Neuronal stem cell (in vitro differentiated cells): ENCODE measurements at regions not wholly inside any gene's neighbourhood (a gene's known extent, or its start where the extent isn't known, plus 50 kb on each side); places are given as distances from the start of the nearest gene placed in this dataset.

Experiments used
- DNase-seq: peaks from one replicate; pipeline ENCODE4 v3.0.0-alpha.2; 2013; ENCODE audit warnings: low spot score
- H2AFZ ChIP-seq: one replicate; pipeline ENCODE4 v1.6.1; 2013; ENCODE audit warnings: mild to moderate bottlenecking, low read length, inconsistent platforms
- H2AK5ac ChIP-seq: 2 replicates; pipeline ENCODE4 v1.6.1; 2013; ENCODE audit warnings: low read depth, mild to moderate bottlenecking, inconsistent platforms, low read length, moderate library complexity, mixed read lengths
- H2BK120ac ChIP-seq: 2 replicates; pipeline ENCODE4 v1.6.1; 2013; ENCODE audit warnings: low read depth, mild to moderate bottlenecking, inconsistent platforms, low read length, moderate library complexity, mixed read lengths
- H2BK12ac ChIP-seq: one replicate; pipeline ENCODE4 v1.6.1; 2013; ENCODE audit warnings: low read length, inconsistent platforms
- H2BK15ac ChIP-seq: 2 replicates; pipeline ENCODE4 v1.6.1; 2013; ENCODE audit warnings: mild to moderate bottlenecking, low read length, inconsistent platforms, mixed read lengths
- H2BK5ac ChIP-seq: one replicate; pipeline ENCODE4 v1.6.1; 2013; ENCODE audit warnings: inconsistent platforms, mild to moderate bottlenecking, low read length, moderate library complexity
- H3K14ac ChIP-seq: one replicate; pipeline ENCODE4 v1.6.1; 2013; ENCODE audit warnings: low read length, inconsistent platforms
- H3K18ac ChIP-seq: 2 replicates; pipeline ENCODE4 v1.6.1; 2013; ENCODE audit warnings: low read length, inconsistent platforms
- H3K23ac ChIP-seq: 2 replicates; pipeline ENCODE4 v1.6.1; 2013; ENCODE audit warnings: low read depth, mild to moderate bottlenecking, mixed read lengths, low read length, inconsistent platforms; ENCODE audit not compliant: poor library complexity
- H3K27ac ChIP-seq: replicated peaks from 3 replicates; pipeline ENCODE4 v1.5.1; 2013; ENCODE audit warnings: low read length, inconsistent platforms
- H3K27me3 ChIP-seq, 3 experiments: 2 replicates each; pipeline ENCODE4 v1.6.1; 2013; ENCODE audit warnings: low read length in 3 of 3, mild to moderate bottlenecking in 2 of 3, inconsistent platforms in 1 of 3, low read depth in 1 of 3, mixed read lengths in 1 of 3, moderate library complexity in 1 of 3; ENCODE audit not compliant: control insufficient read depth in 3 of 3, insufficient read depth in 3 of 3
- H3K36me3 ChIP-seq, 2 donors: replicated peaks in 1 of 2; 2 replicates each; pipeline ENCODE4 v1.6.1; 2013; ENCODE audit warnings: low read length in 2 of 2; ENCODE audit not compliant: control insufficient read depth in 2 of 2, insufficient read depth in 2 of 2
- H3K4ac ChIP-seq: 2 replicates; pipeline ENCODE4 v1.6.1; 2013; ENCODE audit warnings: inconsistent platforms, mild to moderate bottlenecking, low read length, moderate library complexity
- H3K4me1 ChIP-seq, 2 donors: 1 replicate in 1 of 2; 2 replicates in 1 of 2; pipeline ENCODE4 v1.6.1; 2013; ENCODE audit warnings: low read length in 2 of 2, low read depth in 1 of 2; ENCODE audit not compliant: control insufficient read depth in 2 of 2, insufficient read depth in 1 of 2
- H3K4me2 ChIP-seq: one replicate; pipeline ENCODE4 v1.6.1; 2013; ENCODE audit warnings: mild to moderate bottlenecking, low read length, inconsistent platforms; ENCODE audit not compliant: insufficient read depth, poor library complexity, severe bottlenecking
- H3K4me3 ChIP-seq, 2 donors: 2 replicates each; pipeline ENCODE4 v1.5.1; 2013; ENCODE audit warnings: low read length in 2 of 2, mild to moderate bottlenecking in 2 of 2, inconsistent platforms in 1 of 2, moderate library complexity in 1 of 2
- H3K79me1 ChIP-seq: one replicate; pipeline ENCODE4 v1.6.1; 2013; ENCODE audit warnings: low read depth, mild to moderate bottlenecking, inconsistent platforms, low read length, moderate library complexity
- H3K9ac ChIP-seq: one replicate; pipeline ENCODE4 v1.6.1; 2013; ENCODE audit warnings: mild to moderate bottlenecking, low read depth, low read length, inconsistent platforms; ENCODE audit not compliant: poor library complexity
- H3K9me3 ChIP-seq, 2 donors: replicated peaks in 1 of 2; 2 replicates each; pipeline versions ENCODE3 to v1.6.1; 2013; ENCODE audit warnings: low read length in 2 of 2, mild to moderate bottlenecking in 2 of 2, inconsistent platforms in 1 of 2, low read depth in 1 of 2, mixed read lengths in 1 of 2, moderate library complexity in 1 of 2; ENCODE audit not compliant: control insufficient read depth in 2 of 2, insufficient read depth in 1 of 2
- H4K8ac ChIP-seq: one replicate; pipeline ENCODE4 v1.6.1; 2013; ENCODE audit warnings: low read depth, mild to moderate bottlenecking, inconsistent platforms, low read length, moderate library complexity
- H4K91ac ChIP-seq: one replicate; pipeline ENCODE4 v1.6.1; 2013; ENCODE audit warnings: low read length, low read depth, mild to moderate bottlenecking, inconsistent platforms; ENCODE audit not compliant: poor library complexity
- WGBS, 2 donors: extraction: QIAGEN DNeasy Blood & Tissue Kit; methylation state at CpG; one replicate each; pipeline ENCODE4 v1.1.7; 2013; ENCODE audit warnings: missing lambda C conversion rate in 2 of 2, mixed read lengths in 1 of 2; ENCODE audit not compliant: insufficient read length in 2 of 2, insufficient replicate concordance in 1 of 2; ENCODE audit errors: extremely low coverage in 2 of 2; 5-methylcytosine and 5-hydroxymethylcytosine counted together

DNA sequence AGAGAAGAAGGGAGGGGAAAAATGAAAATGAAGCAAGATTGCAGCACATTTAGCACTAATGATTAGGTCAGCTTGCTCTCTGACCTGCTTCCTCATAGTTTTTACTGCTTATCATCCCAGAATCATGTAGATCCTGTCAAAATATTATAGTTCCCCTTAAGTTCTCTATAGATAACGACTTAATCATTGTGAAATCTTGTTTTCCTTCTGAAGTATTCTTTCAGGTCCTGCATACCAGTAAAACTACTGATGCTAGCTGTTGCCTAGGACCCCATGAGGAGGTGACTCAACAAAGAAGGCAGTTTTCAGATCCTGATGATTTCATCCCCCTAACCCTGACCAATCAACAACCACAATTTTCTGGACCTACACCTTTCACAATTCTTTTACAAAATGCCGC, 1131.7 kb downstream of the SLITRK5 start:
- H2BK15ac ChIP-seq, result no peak overlapping the region
- H3K79me1 ChIP-seq, result no peaks in the 10 kb centered on the region
- no CpG with 5 or more reads among the region's 2 CpGs for WGBS, 2 donors
- no peak overlapping the region for H2BK12ac ChIP-seq
- no peak overlapping the region for H2AK5ac ChIP-seq
- H3K27ac ChIP-seq, result no peak overlapping the region
- no peak for DNase-seq
- H3K4me2 ChIP-seq, result no peak overlapping the region
- H3K23ac ChIP-seq, result no peak overlapping the region
- no peak overlapping the region for H3K4me3 ChIP-seq
- no peak overlapping the region for H3K18ac ChIP-seq
- H4K91ac ChIP-seq, result no peak overlapping the region
- no peaks in the 10 kb centered on the region for H3K36me3 ChIP-seq
- H3K9ac ChIP-seq, result no peak overlapping the region
- no peaks in the 10 kb centered on the region for H3K27me3 ChIP-seq
- no peak overlapping the region for H2BK5ac ChIP-seq
- H3K9me3 ChIP-seq, result no peaks in the 10 kb centered on the region
- H3K4me1 ChIP-seq, result no peaks in the 10 kb centered on the region
- no peak overlapping the region for H4K8ac ChIP-seq
- H3K14ac ChIP-seq, result no peak overlapping the region
- H2AFZ ChIP-seq, result no peak overlapping the region
- H2BK120ac ChIP-seq, result no peak overlapping the region
- H3K4ac ChIP-seq, result no peak overlapping the region

DNA sequence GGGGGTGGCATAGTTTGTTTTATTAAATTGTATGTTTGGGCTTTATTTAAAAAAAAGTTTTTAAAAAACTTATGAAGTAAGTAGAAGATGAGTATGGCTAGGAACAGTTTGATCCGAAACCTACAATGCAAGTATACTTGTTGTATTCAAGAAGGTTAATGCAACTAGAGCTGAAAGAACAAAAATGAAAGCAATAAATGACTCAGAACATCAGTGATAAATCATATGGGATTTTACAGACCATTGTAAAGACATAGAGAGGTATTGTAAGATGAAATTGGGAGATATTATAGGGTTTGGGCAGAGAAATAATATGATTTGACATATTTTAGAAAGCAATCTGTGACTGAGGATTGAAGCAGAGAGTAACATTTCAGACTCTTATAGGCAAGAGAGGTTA, 1135.3 kb downstream of the SLITRK5 start:
- Histone ChIP-seq H4K8ac (no peak overlapping the region), H3K4ac (no peak overlapping the region), H2AFZ (no peak overlapping the region), H3K36me3 (no peaks in the 10 kb centered on the region), H3K4me2 (no peak overlapping the region), H3K23ac (no peak overlapping the region), H3K4me3 (no peak overlapping the region), H4K91ac (no peak overlapping the region), H3K18ac (no peak overlapping the region), H3K14ac (no peak overlapping the region), H2AK5ac (no peak overlapping the region), H2BK5ac (no peak overlapping the region), H2BK120ac (no peak overlapping the region), H3K4me1 (no peaks in the 10 kb centered on the region), H2BK12ac (no peak overlapping the region), H3K79me1 (no peaks in the 10 kb centered on the region), H2BK15ac (no peak overlapping the region), H3K9me3 (peaks cover 0 to 5% of the 10 kb centered on the region in 2 donors), H3K27me3 (peaks cover 0 to 2% (median 0%) of the 10 kb centered on the region in 3 experiments), H3K27ac (no peak overlapping the region), H3K9ac (no peak overlapping the region)
- DNase-seq, result no peak
- no CpG with 5 or more reads among the region's 1 CpG for WGBS, 2 donors

DNA sequence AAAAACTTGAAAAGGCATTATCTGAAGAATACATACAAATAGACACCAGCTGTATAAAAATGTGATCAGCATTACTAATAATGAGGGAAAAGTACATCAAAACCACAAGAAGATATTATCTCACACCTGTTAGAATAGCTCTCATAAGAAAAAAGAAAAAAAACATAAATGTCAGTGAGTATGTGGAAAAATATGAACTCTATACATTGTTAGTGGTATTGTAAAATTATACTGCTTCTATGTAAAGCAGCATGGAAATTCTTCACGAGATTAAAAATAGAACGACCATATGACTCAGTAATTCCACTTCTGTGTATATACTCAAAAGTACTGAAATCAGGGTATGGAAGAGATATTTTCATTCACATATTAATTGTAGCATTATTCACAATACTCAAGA, 1146.4 kb downstream of the SLITRK5 start:
- Histone ChIP-seq H3K4me1 (no peaks in the 10 kb centered on the region), H3K9me3 (no peaks in the 10 kb centered on the region), H2BK15ac (no peak overlapping the region), H3K27ac (no peak overlapping the region), H2BK120ac (no peak overlapping the region), H3K9ac (no peak overlapping the region), H3K4me2 (no peak overlapping the region), H4K91ac (no peak overlapping the region), H3K14ac (no peak overlapping the region), H3K18ac (no peak overlapping the region), H4K8ac (no peak overlapping the region), H2BK5ac (no peak overlapping the region), H3K36me3 (no peaks in the 10 kb centered on the region), H3K27me3 (no peaks in the 10 kb centered on the region), H3K79me1 (no peaks in the 10 kb centered on the region), H3K4ac (no peak overlapping the region), H3K4me3 (no peak overlapping the region), H2BK12ac (no peak overlapping the region), H2AK5ac (no peak overlapping the region), H3K23ac (no peak overlapping the region), H2AFZ (no peak overlapping the region)
- no peak for DNase-seq
- no CpG with 5 or more reads among the region's 2 CpGs for WGBS, 2 donors

DNA sequence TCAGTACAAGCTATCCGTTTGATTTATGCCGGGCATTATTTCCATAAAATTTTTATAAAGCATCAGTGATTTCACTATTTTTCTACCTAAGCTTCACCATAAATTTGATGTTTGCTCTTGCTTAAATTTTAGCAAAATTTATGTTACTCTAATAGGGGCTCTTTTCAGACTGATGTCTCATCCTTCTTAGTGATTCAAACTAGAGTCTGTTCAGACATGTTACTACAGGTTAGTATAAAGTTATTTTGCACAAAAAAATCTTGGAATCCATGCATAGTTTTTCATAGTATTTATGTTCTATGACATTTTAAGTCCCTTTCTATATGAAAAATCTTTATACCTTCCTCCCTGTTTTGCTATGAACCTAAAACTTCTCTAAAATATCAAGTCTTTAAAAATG, 1151.9 kb downstream of the SLITRK5 start:
- Histone ChIP-seq H3K4me2 (no peak overlapping the region), H2BK12ac (no peak overlapping the region), H3K36me3 (no peaks in the 10 kb centered on the region), H2BK120ac (no peak overlapping the region), H3K14ac (no peak overlapping the region), H3K4me1 (no peaks in the 10 kb centered on the region), H3K4ac (no peak overlapping the region), H3K27me3 (no peaks in the 10 kb centered on the region), H2AK5ac (no peak overlapping the region), H2AFZ (no peak overlapping the region), H3K18ac (no peak overlapping the region), H3K4me3 (no peak overlapping the region), H2BK5ac (no peak overlapping the region), H3K9ac (no peak overlapping the region), H4K91ac (no peak overlapping the region), H2BK15ac (no peak overlapping the region), H3K23ac (no peak overlapping the region), H3K79me1 (no peaks in the 10 kb centered on the region), H4K8ac (no peak overlapping the region), H3K27ac (no peak overlapping the region), H3K9me3 (no peaks in the 10 kb centered on the region)
- no peak for DNase-seq
- no CpG with 5 or more reads among the region's 2 CpGs for WGBS, 2 donors
